DND-41 (cell line): ENCODE measurements at regions not wholly inside any gene's neighbourhood (a gene's known extent, or its start where the extent isn't known, plus 50 kb on each side); places are given as distances from the start of the nearest gene placed in this dataset.
"Not testable (repeated sequence)": the region's sequence is repeated elsewhere in the genome, so short reads cannot be mapped to it uniquely, and the experiment has no call there.

Source experiments
- ATAC-seq: fragments of 200-7000 bp; cut with Tn5 transposase; 3 replicates; pipeline ENCODE4 v1.9.1; 2021; ENCODE audit warnings: low read depth; ENCODE audit not compliant: insufficient read depth
- DNase-seq: peaks from one replicate; pipeline ENCODE4 v3.0.0-alpha.2; 2020
- H2AFZ ChIP-seq: 2 replicates; pipeline ENCODE4 v1.6.0; 2012; ENCODE audit warnings: low read depth, low read length
- H3K27ac ChIP-seq: 2 replicates; pipeline ENCODE4 v1.5.1; 2012; ENCODE audit warnings: low read length, inconsistent platforms
- H3K27me3 ChIP-seq: fragments of 200-600 bp; sonication (generic); 2 replicates; pipeline ENCODE4 v1.6.0; 2012; ENCODE audit warnings: low read length, mild to moderate bottlenecking, inconsistent platforms; ENCODE audit not compliant: insufficient read depth, poor library complexity
- H3K36me3 ChIP-seq: 2 replicates; pipeline ENCODE4 v1.5.1; 2012; ENCODE audit warnings: low read length, inconsistent platforms; ENCODE audit not compliant: insufficient read depth
- H3K4me1 ChIP-seq: 2 replicates; pipeline ENCODE4 v1.5.1; 2012; ENCODE audit warnings: mild to moderate bottlenecking, low read length; ENCODE audit not compliant: insufficient read depth
- H3K4me2 ChIP-seq: 2 replicates; pipeline ENCODE4 v1.6.0; 2012; ENCODE audit warnings: mild to moderate bottlenecking, moderate library complexity, low read length, inconsistent platforms; ENCODE audit not compliant: insufficient read depth
- H3K4me3 ChIP-seq, 2 experiments: fragments of 200-600 bp in 1 of 2; shearing (Covaris generic) in 1 of 2; 2 replicates each; pipeline ENCODE4 v1.5.1; 2012 to 2016; ENCODE audit warnings: inconsistent platforms in 2 of 2, low read length in 2 of 2, mild to moderate bottlenecking in 2 of 2, low read depth in 1 of 2, moderate library complexity in 1 of 2
- H3K79me2 ChIP-seq: 2 replicates; pipeline ENCODE4 v1.6.0; 2012; ENCODE audit warnings: low read length, inconsistent platforms; ENCODE audit not compliant: insufficient read depth
- H3K9ac ChIP-seq: 2 replicates; pipeline ENCODE4 v1.6.0; 2012; ENCODE audit warnings: low read depth, mild to moderate bottlenecking, inconsistent platforms, low read length, moderate library complexity
- H3K9me3 ChIP-seq: 2 replicates; pipeline ENCODE4 v1.5.1; 2012; ENCODE audit warnings: low read length, moderate library complexity, mild to moderate bottlenecking, inconsistent platforms; ENCODE audit not compliant: insufficient read depth, severe bottlenecking
- H4K20me1 ChIP-seq: 2 replicates; pipeline ENCODE4 v1.6.0; 2012; ENCODE audit warnings: low read length; ENCODE audit not compliant: insufficient read depth
- CTCF ChIP-seq: IDR thresholded peaks from 2 replicates; pipeline ENCODE4 v1.5.1; 2012; ENCODE audit warnings: borderline replicate concordance, low read length, moderate library complexity, mild to moderate bottlenecking; ENCODE audit not compliant: poor library complexity, severe bottlenecking; ENCODE audit errors: extremely low read depth
- EZH2 ChIP-seq: IDR thresholded peaks from 3 replicates; pipeline ENCODE4 v1.6.1; 2012; ENCODE audit warnings: borderline replicate concordance, low read depth, mild to moderate bottlenecking, moderate library complexity, low read length, inconsistent platforms; ENCODE audit not compliant: severe bottlenecking

- H3K79me2 ChIP-seq, result no peaks in the 10 kb centered on the region
- no peaks in the 10 kb centered on the region for H4K20me1 ChIP-seq
- TF ChIP-seq EZH2, result no peak
- no peak for TF ChIP-seq CTCF
- H3K4me2 ChIP-seq, result no peak overlapping the region
- H3K27me3 ChIP-seq, result no peaks in the 10 kb centered on the region
- no peak overlapping the region for H3K27ac ChIP-seq
- H3K4me1 ChIP-seq, result no peaks in the 10 kb centered on the region
- H3K36me3 ChIP-seq, result no peaks in the 10 kb centered on the region
- DNase-seq, result no peak
- H3K4me3 ChIP-seq, result no peak overlapping the region
- no peak overlapping the region for H3K9ac ChIP-seq
- ATAC-seq, result no peak
- no peaks in the 10 kb centered on the region for H3K9me3 ChIP-seq
- H2AFZ ChIP-seq, result no peak overlapping the region
Observed at GRCh38 chr15:56795502-56795901, 62.2 kb upstream of the ZNF280D start.

GRCh38 chr15:56794553-56795329 is 61.4 kb upstream of the ZNF280D start:
- no peaks in the 10 kb centered on the region for H3K79me2 ChIP-seq
- H3K9ac ChIP-seq, result no peak overlapping the region
- ATAC-seq (no peak), DNase-seq (no peak)
- no peak overlapping the region for H3K4me2 ChIP-seq
- no peaks in the 10 kb centered on the region for H3K4me1 ChIP-seq
- no peak overlapping the region for H3K4me3 ChIP-seq
- H4K20me1 ChIP-seq, result no peaks in the 10 kb centered on the region
- no peak for TF ChIP-seq CTCF
- TF ChIP-seq EZH2, result no peak
- no peaks in the 10 kb centered on the region for H3K27me3 ChIP-seq
- no peak overlapping the region; the same call in 1 of the 2 replicates for H2AFZ ChIP-seq
- H3K9me3 ChIP-seq, result no peaks in the 10 kb centered on the region
- H3K27ac ChIP-seq, result no peak overlapping the region
- no peaks in the 10 kb centered on the region for H3K36me3 ChIP-seq

- Histone ChIP-seq H3K79me2 (no peaks in the 10 kb centered on the region), H3K9ac (no peak overlapping the region), H3K4me1 (no peaks in the 10 kb centered on the region), H3K27ac (no peak overlapping the region), H3K27me3 (no peaks in the 10 kb centered on the region), H3K4me3 (no peak overlapping the region), H3K4me2 (no peak overlapping the region), H3K36me3 (no peaks in the 10 kb centered on the region), H2AFZ (no peak overlapping the region), H3K9me3 (no peaks in the 10 kb centered on the region), H4K20me1 (no peaks in the 10 kb centered on the region)
- ATAC-seq, result no peak
- DNase-seq, result no peak
- no peak for TF ChIP-seq CTCF
Observed at GRCh38 chr15:56794165-56794552, 60.9 kb upstream of the ZNF280D start.

GRCh38 chr15:56792211-56792610 is 58.9 kb upstream of the ZNF280D start:
- Histone ChIP-seq H3K9me3 (no peaks in the 10 kb centered on the region), H4K20me1 (no peaks in the 10 kb centered on the region), H3K36me3 (no peaks in the 10 kb centered on the region), H3K27me3 (no peaks in the 10 kb centered on the region), H3K4me1 (no peaks in the 10 kb centered on the region), H3K9ac (no peak overlapping the region), H3K4me3 (no peak overlapping the region), H3K4me2 (no peak overlapping the region), H3K27ac (no peak overlapping the region), H2AFZ (no peak overlapping the region), H3K79me2 (no peaks in the 10 kb centered on the region)
- no peak for TF ChIP-seq EZH2
- TF ChIP-seq CTCF, result no peak
- no peak for DNase-seq
- no peak for ATAC-seq

- ATAC-seq, result not testable (repeated sequence)
Observed at GRCh38 chr15:56791521-56791920, 58.2 kb upstream of the ZNF280D start.

More at GRCh38 chr15:56791521-56791920, 58.2 kb upstream of the ZNF280D start:
- H4K20me1 ChIP-seq, H3K9me3 ChIP-seq, H3K27me3 ChIP-seq, H2AFZ ChIP-seq, H3K4me2 ChIP-seq, H3K79me2 ChIP-seq, H3K36me3 ChIP-seq, H3K4me1 ChIP-seq, H3K4me3 ChIP-seq, H3K9ac ChIP-seq, H3K27ac ChIP-seq, DNase-seq: not testable (repeated sequence)
